OCI-LY7 (cell line): ENCODE measurements at regions not wholly inside any gene's neighbourhood (a gene's known extent, or its start where the extent isn't known, plus 50 kb on each side); places are given as distances from the start of the nearest gene placed in this dataset.

Source experiments
- BruUV-seq: library from RNA; stranded (reverse); fragments of 400-500 nt; replicated peaks from 2 replicates; lab custom pipeline; 2021; lab: Mats Ljungman, UMichigan
- CTCF ChIA-PET: fragments of 300-600 bp; sonication (Branson Sonifier 250); formaldehyde crosslinking; loops from one replicate; lab custom pipeline; 2022; ENCODE audit warnings: antibody characterized with exemption; ENCODE audit not compliant: unreplicated experiment; lab: Charles Lee
- POLR2A ChIA-PET: fragments of 300-600 bp; sonication (Branson Sonifier 250); formaldehyde crosslinking; loops from one replicate; lab custom pipeline; 2022; ENCODE audit warnings: antibody characterized with exemption; lab: Charles Lee
- DNase-seq: peaks from one replicate; pipeline ENCODE4 v3.0.0-alpha.2; 2015; ENCODE audit warnings: low spot score
- H2AFZ ChIP-seq: fragments of 200-600 bp; sonication (generic), shearing (Covaris generic); 2 replicates; pipeline ENCODE4 v1.6.1; 2014; ENCODE audit warnings: mild to moderate bottlenecking, antibody characterized with exemption, low read length, moderate library complexity
- H3K27ac ChIP-seq: fragments of 200-600 bp; sonication (generic); 2 replicates; pipeline ENCODE4 v1.5.1; 2014; ENCODE audit warnings: mixed run types, low read depth, mild to moderate bottlenecking, moderate library complexity, low read length, inconsistent platforms; ENCODE audit not compliant: poor library complexity, severe bottlenecking
- H3K36me3 ChIP-seq: fragments of 200-600 bp; sonication (generic); 2 replicates; pipeline ENCODE4 v1.6.1; 2014; ENCODE audit warnings: mild to moderate bottlenecking, antibody characterized with exemption, low read length, moderate library complexity, mixed read lengths; ENCODE audit not compliant: insufficient read depth
- H3K4me1 ChIP-seq: fragments of 200-600 bp; sonication (generic); 2 replicates; pipeline ENCODE4 v1.5.1; 2014; ENCODE audit warnings: mild to moderate bottlenecking, low read length; ENCODE audit not compliant: insufficient read depth, poor library complexity, severe bottlenecking
- H3K4me2 ChIP-seq: fragments of 200-600 bp; sonication (generic); 2 replicates; pipeline ENCODE4 v1.6.1; 2014; ENCODE audit warnings: mild to moderate bottlenecking, low read length
- H3K4me3 ChIP-seq: fragments of 200-600 bp; sonication (generic); 2 replicates; pipeline ENCODE4 v1.5.1; 2014; ENCODE audit warnings: mild to moderate bottlenecking, low read depth, low read length; ENCODE audit not compliant: poor library complexity, severe bottlenecking
- H3K79me2 ChIP-seq: fragments of 200-600 bp; sonication (generic); 2 replicates; pipeline ENCODE4 v1.6.1; 2016; ENCODE audit warnings: low read depth, mild to moderate bottlenecking, low read length, moderate library complexity, mixed read lengths; ENCODE audit not compliant: insufficient read depth
- H3K9me2 ChIP-seq: fragments of 200-600 bp; sonication (generic); 2 replicates; pipeline ENCODE4 v1.6.1; 2016; ENCODE audit warnings: mild to moderate bottlenecking, low read length, mixed read lengths; ENCODE audit not compliant: insufficient read depth
- H3K9me3 ChIP-seq: fragments of 200-600 bp; sonication (generic); 2 replicates; pipeline ENCODE4 v1.6.1; 2014; ENCODE audit warnings: mild to moderate bottlenecking, mixed run types, low read length, mixed read lengths
- H4K20me1 ChIP-seq: fragments of 200-600 bp; sonication (generic); 2 replicates; pipeline ENCODE4 v1.6.1; 2014; ENCODE audit warnings: mild to moderate bottlenecking, antibody characterized with exemption, low read length, moderate library complexity, mixed read lengths; ENCODE audit not compliant: insufficient read depth
- CTCF ChIP-seq: fragments of 200-600 bp; sonication (generic); conservative IDR thresholded peaks from 2 replicates; pipeline ENCODE4 v1.5.1; 2014; ENCODE audit warnings: mild to moderate bottlenecking, antibody characterized with exemption, low read length, moderate library complexity, mixed read lengths
- EZH2phosphoT487 ChIP-seq: fragments of 200-600 bp; sonication (generic); IDR thresholded peaks from 2 replicates; pipeline ENCODE4 v1.6.1; 2018; ENCODE audit warnings: low read depth, borderline replicate concordance, mild to moderate bottlenecking, mixed run types, antibody characterized with exemption, low read length, moderate library complexity, mixed read lengths
- intact Hi-C: fragments of 100-400 bp; cut with micrococcal nuclease; formaldehyde crosslinking; loops from one replicate; pipeline ENCODE4 v1.10.0; 2022; ENCODE audit not compliant: unreplicated experiment

- Histone ChIP-seq H3K4me1 (no peaks in the 10 kb centered on the region), H3K9me2 (no peaks in the 10 kb centered on the region), H3K79me2 (no peaks in the 10 kb centered on the region), H3K4me3 (no peak overlapping the region), H3K9me3 (no peaks in the 10 kb centered on the region), H3K4me2 (no peak overlapping the region), H2AFZ (no peak overlapping the region), H3K27ac (no peak overlapping the region), H4K20me1 (no peaks in the 10 kb centered on the region), H3K36me3 (no peaks in the 10 kb centered on the region)
- no TSS peak for BruUV-seq
- TF ChIP-seq CTCF: no peak
- TF ChIP-seq EZH2phosphoT487: no peak
- intact Hi-C loops: no loop called here
- ChIA-PET POLR2A (no interaction called here), CTCF (no interaction called here)
- DNase-seq: no peak
Measured at GRCh38 chr20:6715401-6715941, 52.0 kb upstream of the BMP2 start.

- Histone ChIP-seq H3K4me1 (no peaks in the 10 kb centered on the region), H2AFZ (no peak overlapping the region), H3K27ac (no peak overlapping the region), H4K20me1 (no peaks in the 10 kb centered on the region), H3K9me2 (no peaks in the 10 kb centered on the region), H3K9me3 (no peaks in the 10 kb centered on the region), H3K79me2 (no peaks in the 10 kb centered on the region), H3K4me2 (no peak overlapping the region), H3K36me3 (no peaks in the 10 kb centered on the region), H3K4me3 (no peak overlapping the region)
- no TSS peak for BruUV-seq
- CTCF ChIA-PET: no interaction called here
- TF ChIP-seq EZH2phosphoT487 (no peak), CTCF (no peak)
- POLR2A ChIA-PET: no interaction called here
- intact Hi-C loops: no loop called here
- DNase-seq: no peak
Measured at GRCh38 chr20:6714279-6714711, 53.2 kb upstream of the BMP2 start.

GRCh38 chr20:6711951-6712649 lies 55.4 kb upstream of the BMP2 start:
- no TSS peak for BruUV-seq
- Histone ChIP-seq H3K4me2 (no peak overlapping the region), H3K9me2 (no peaks in the 10 kb centered on the region), H4K20me1 (no peaks in the 10 kb centered on the region), H3K9me3 (no peaks in the 10 kb centered on the region), H3K4me1 (no peaks in the 10 kb centered on the region), H2AFZ (no peak overlapping the region), H3K4me3 (no peak overlapping the region), H3K36me3 (no peaks in the 10 kb centered on the region), H3K27ac (no peak overlapping the region), H3K79me2 (no peaks in the 10 kb centered on the region)
- CTCF ChIA-PET: no interaction called here
- intact Hi-C loops: no loop called here
- POLR2A ChIA-PET: no interaction called here
- TF ChIP-seq CTCF (no peak), EZH2phosphoT487 (no peak)
- DNase-seq: no peak
